ENCODE measurements at regions not wholly inside any gene's neighbourhood (a gene's known extent, or its start where the extent isn't known, plus 50 kb on each side); places are given as distances from the start of the nearest gene placed in this dataset.
A peak's percentile ranks its signal among the peaks of the same experiment; 100 is the strongest.

- H3K27ac ChIP-seq (ENCODE audit: low read length) = no peak overlapping the region
- no peak overlapping the region for H3K9ac ChIP-seq (ENCODE audit: low read depth, low read length)
- H3K9me3 ChIP-seq (ENCODE audit: insufficient read depth, low read depth, low read length) = no peaks in the 10 kb centered on the region
- no peak overlapping the region for H3K4me3 ChIP-seq (ENCODE audit: low read length)
- peaks cover 98% of the 10 kb centered on the region for H3K27me3 ChIP-seq (ENCODE audit: insufficient read depth, low read length)
- no peaks in the 10 kb centered on the region for H3K36me3 ChIP-seq (ENCODE audit: insufficient read depth, low read depth, low read length)
- peaks cover 23% of the 10 kb centered on the region; the same call in 1 of the 2 replicates for H3K4me1 ChIP-seq (ENCODE audit: insufficient read depth, low read length)
Measured at GRCh38 chr15:47186075-47186474, 531.2 kb upstream of the SEMA6D start.

GRCh38 chr15:47188758-47189507, 528.4 kb upstream of the SEMA6D start:
- H3K27ac ChIP-seq (ENCODE audit: low read length) = no peak overlapping the region
- H3K27me3 ChIP-seq (ENCODE audit: insufficient read depth, low read length) = peaks cover 82% of the 10 kb centered on the region
- no peaks in the 10 kb centered on the region for H3K9me3 ChIP-seq (ENCODE audit: insufficient read depth, low read depth, low read length)

GRCh38 chr15:47194718-47195117, 522.6 kb upstream of the SEMA6D start:
- peaks cover 28% of the 10 kb centered on the region; the same call in 1 of the 2 replicates for H3K4me1 ChIP-seq (ENCODE audit: insufficient read depth, low read length)
- H3K27ac ChIP-seq (ENCODE audit: low read length) = no peak overlapping the region
- no peak overlapping the region for H3K4me3 ChIP-seq (ENCODE audit: low read length)
- H3K9me3 ChIP-seq (ENCODE audit: insufficient read depth, low read depth, low read length) = no peaks in the 10 kb centered on the region
- no peaks in the 10 kb centered on the region for H3K36me3 ChIP-seq (ENCODE audit: insufficient read depth, low read depth, low read length)
- H3K9ac ChIP-seq (ENCODE audit: low read depth, low read length) = no peak overlapping the region
- H3K27me3 ChIP-seq (ENCODE audit: insufficient read depth, low read length) = peaks cover 24% of the 10 kb centered on the region

More at GRCh38 chr15:47188758-47189507, 528.4 kb upstream of the SEMA6D start:
- Histone ChIP-seq H3K4me1 (ENCODE audit: insufficient read depth, low read length) (peaks cover 23% of the 10 kb centered on the region; the same call in 1 of the 2 replicates), H3K4me3 (ENCODE audit: low read length) (no peak overlapping the region), H3K9ac (ENCODE audit: low read depth, low read length) (no peak overlapping the region), H3K36me3 (ENCODE audit: insufficient read depth, low read depth, low read length) (no peaks in the 10 kb centered on the region)

GRCh38 chr15:47196048-47196447, 521.3 kb upstream of the SEMA6D start:
- peak overlapping the region; percentile 3; the same call in 1 of the 2 replicates for H3K4me3 ChIP-seq (ENCODE audit: low read length)
- H3K9ac ChIP-seq (ENCODE audit: low read depth, low read length) = no peak overlapping the region

GRCh38 chr15:47203993-47204392, 513.3 kb upstream of the SEMA6D start:
- Histone ChIP-seq H3K27me3 (ENCODE audit: insufficient read depth, low read length) (no peaks in the 10 kb centered on the region), H3K27ac (ENCODE audit: low read length) (no peak overlapping the region), H3K4me1 (ENCODE audit: insufficient read depth, low read length) (peaks cover 49% of the 10 kb centered on the region), H3K4me3 (ENCODE audit: low read length) (peak overlapping the region; percentile 7; the same call in 1 of the 2 replicates), H3K9me3 (ENCODE audit: insufficient read depth, low read depth, low read length) (no peaks in the 10 kb centered on the region), H3K36me3 (ENCODE audit: insufficient read depth, low read depth, low read length) (no peaks in the 10 kb centered on the region), H3K9ac (ENCODE audit: low read depth, low read length) (no peak overlapping the region)

More at GRCh38 chr15:47196048-47196447, 521.3 kb upstream of the SEMA6D start:
- Histone ChIP-seq H3K27ac (ENCODE audit: low read length) (no peak overlapping the region), H3K27me3 (ENCODE audit: insufficient read depth, low read length) (peaks cover 12% of the 10 kb centered on the region), H3K9me3 (ENCODE audit: insufficient read depth, low read depth, low read length) (no peaks in the 10 kb centered on the region), H3K36me3 (ENCODE audit: insufficient read depth, low read depth, low read length) (no peaks in the 10 kb centered on the region), H3K4me1 (ENCODE audit: insufficient read depth, low read length) (peaks cover 28% of the 10 kb centered on the region; the same call in 1 of the 2 replicates)

GRCh38 chr15:47206358-47206978, 510.8 kb upstream of the SEMA6D start:
- no peak overlapping the region for H3K9ac ChIP-seq (ENCODE audit: low read depth, low read length)
- H3K27ac ChIP-seq (ENCODE audit: low read length) = peak overlapping the region; percentile 48
- H3K36me3 ChIP-seq (ENCODE audit: insufficient read depth, low read depth, low read length) = no peaks in the 10 kb centered on the region
- peak overlapping the region; percentile 13; the same call in 1 of the 2 replicates for H3K4me3 ChIP-seq (ENCODE audit: low read length)
- peaks cover 40% of the 10 kb centered on the region for H3K4me1 ChIP-seq (ENCODE audit: insufficient read depth, low read length)
- no peaks in the 10 kb centered on the region for H3K9me3 ChIP-seq (ENCODE audit: insufficient read depth, low read depth, low read length)
- H3K27me3 ChIP-seq (ENCODE audit: insufficient read depth, low read length) = no peaks in the 10 kb centered on the region

GRCh38 chr15:47209591-47209990, 507.7 kb upstream of the SEMA6D start:
- no peaks in the 10 kb centered on the region for H3K27me3 ChIP-seq (ENCODE audit: insufficient read depth, low read length)

GRCh38 chr15:47212222-47213010, 504.9 kb upstream of the SEMA6D start:
- H3K9me3 ChIP-seq (ENCODE audit: insufficient read depth, low read depth, low read length) = no peaks in the 10 kb centered on the region
- no peaks in the 10 kb centered on the region for H3K27me3 ChIP-seq (ENCODE audit: insufficient read depth, low read length)
- no peak overlapping the region for H3K9ac ChIP-seq (ENCODE audit: low read depth, low read length)
- no peaks in the 10 kb centered on the region for H3K36me3 ChIP-seq (ENCODE audit: insufficient read depth, low read depth, low read length)
- no peak overlapping the region for H3K4me3 ChIP-seq (ENCODE audit: low read length)
- peaks cover 9% of the 10 kb centered on the region; the same call in 1 of the 2 replicates for H3K4me1 ChIP-seq (ENCODE audit: insufficient read depth, low read length)
- no peak overlapping the region for H3K27ac ChIP-seq (ENCODE audit: low read length)

More at GRCh38 chr15:47209591-47209990, 507.7 kb upstream of the SEMA6D start:
- peaks cover 27% of the 10 kb centered on the region for H3K4me1 ChIP-seq (ENCODE audit: insufficient read depth, low read length)
- no peaks in the 10 kb centered on the region for H3K9me3 ChIP-seq (ENCODE audit: insufficient read depth, low read depth, low read length)
- H3K36me3 ChIP-seq (ENCODE audit: insufficient read depth, low read depth, low read length) = no peaks in the 10 kb centered on the region
- H3K27ac ChIP-seq (ENCODE audit: low read length) = no peak overlapping the region
- no peak overlapping the region for H3K9ac ChIP-seq (ENCODE audit: low read depth, low read length)
- H3K4me3 ChIP-seq (ENCODE audit: low read length) = no peak overlapping the region

- Histone ChIP-seq H3K4me1 (ENCODE audit: insufficient read depth, low read length) (no peaks in the 10 kb centered on the region; the same call in 1 of the 2 replicates), H3K9ac (ENCODE audit: low read depth, low read length) (no peak overlapping the region), H3K4me3 (ENCODE audit: low read length) (no peak overlapping the region), H3K27ac (ENCODE audit: low read length) (no peak overlapping the region), H3K36me3 (ENCODE audit: insufficient read depth, low read depth, low read length) (no peaks in the 10 kb centered on the region), H3K9me3 (ENCODE audit: insufficient read depth, low read depth, low read length) (no peaks in the 10 kb centered on the region), H3K27me3 (ENCODE audit: insufficient read depth, low read length) (no peaks in the 10 kb centered on the region)
Measured at GRCh38 chr15:47213883-47214282, 503.4 kb upstream of the SEMA6D start.

GRCh38 chr15:47218295-47218694, 499.0 kb upstream of the SEMA6D start:
- H3K36me3 ChIP-seq (ENCODE audit: insufficient read depth, low read depth, low read length) = no peaks in the 10 kb centered on the region

GRCh38 chr15:47244361-47244760, 472.9 kb upstream of the SEMA6D start:
- no peaks in the 10 kb centered on the region for H3K36me3 ChIP-seq (ENCODE audit: insufficient read depth, low read depth, low read length)
- no peak overlapping the region for H3K27ac ChIP-seq (ENCODE audit: low read length)
- H3K27me3 ChIP-seq (ENCODE audit: insufficient read depth, low read length) = no peaks in the 10 kb centered on the region
- H3K4me3 ChIP-seq (ENCODE audit: low read length) = no peak overlapping the region
- H3K9ac ChIP-seq (ENCODE audit: low read depth, low read length) = no peak overlapping the region
- 0 out of 2 replicates have a peak, but pooled peaks cover 2% of the 10 kb centered on the region for H3K9me3 ChIP-seq (ENCODE audit: insufficient read depth, low read depth, low read length)
- peaks cover 10% of the 10 kb centered on the region; the same call in 1 of the 2 replicates for H3K4me1 ChIP-seq (ENCODE audit: insufficient read depth, low read length)

More at GRCh38 chr15:47218295-47218694, 499.0 kb upstream of the SEMA6D start:
- no peaks in the 10 kb centered on the region for H3K9me3 ChIP-seq (ENCODE audit: insufficient read depth, low read depth, low read length)
- H3K4me1 ChIP-seq (ENCODE audit: insufficient read depth, low read length) = no peaks in the 10 kb centered on the region
- no peak overlapping the region for H3K9ac ChIP-seq (ENCODE audit: low read depth, low read length)
- no peaks in the 10 kb centered on the region for H3K27me3 ChIP-seq (ENCODE audit: insufficient read depth, low read length)
- H3K27ac ChIP-seq (ENCODE audit: low read length) = no peak overlapping the region
- H3K4me3 ChIP-seq (ENCODE audit: low read length) = no peak overlapping the region

Measured in iPS-20b (cell line).